Neural crest cell (in vitro differentiated cells): ENCODE measurements at regions not wholly inside any gene's neighbourhood (a gene's known extent, or its start where the extent isn't known, plus 50 kb on each side); places are given as distances from the start of the nearest gene placed in this dataset.

Source experiments
- DNase-seq: peaks from one replicate; pipeline ENCODE4 v3.0.0; 2021; ENCODE audit warnings: low read depth, mixed read lengths, low spot score
- H3K27ac Mint-ChIP-seq: one replicate; pipeline ENCODE4 v1.8.0; 2021; ENCODE audit warnings: mild to moderate bottlenecking, mixed read lengths; ENCODE audit not compliant: unreplicated experiment
- H3K27me3 Mint-ChIP-seq: 2 replicates; pipeline ENCODE4 v1.8.0; 2021; ENCODE audit warnings: low read depth, mild to moderate bottlenecking, mixed read lengths
- H3K36me3 Mint-ChIP-seq: 2 replicates; pipeline ENCODE4 v1.8.0; 2021; ENCODE audit warnings: low read depth, mild to moderate bottlenecking, mixed read lengths
- H3K4me1 Mint-ChIP-seq: 2 replicates; pipeline ENCODE4 v1.8.0; 2021; ENCODE audit warnings: mixed read lengths
- H3K4me3 Mint-ChIP-seq: one replicate; pipeline ENCODE4 v1.8.0; 2021; ENCODE audit warnings: mild to moderate bottlenecking, mixed read lengths
- H3K9me3 Mint-ChIP-seq: 2 replicates; pipeline ENCODE4 v1.8.0; 2021; ENCODE audit warnings: mixed read lengths
- CTCF ChIP-seq: fragments of 200-600 bp; sonication (generic); conservative IDR thresholded peaks from 2 replicates; pipeline ENCODE4 v1.5.0; 2021; ENCODE audit warnings: antibody characterized with exemption, mild to moderate bottlenecking

GRCh38 chr9:80223897-80224296 is 652.1 kb downstream of the TLE4 start:
- Mint-ChIP-seq H3K9me3 (peaks cover 11% of the 10 kb centered on the region), H3K27ac (no peak overlapping the region), H3K4me3 (no peak overlapping the region), H3K36me3 (no peaks in the 10 kb centered on the region), H3K27me3 (no peaks in the 10 kb centered on the region), H3K4me1 (no peaks in the 10 kb centered on the region)
- TF ChIP-seq CTCF: no peak
- no peak for DNase-seq

GRCh38 chr9:80222466-80223169 is 650.9 kb downstream of the TLE4 start:
- H3K9me3 Mint-ChIP-seq: peaks cover 7% of the 10 kb centered on the region
- no peak for TF ChIP-seq CTCF
- no peaks in the 10 kb centered on the region for H3K4me1 Mint-ChIP-seq
- H3K27me3 Mint-ChIP-seq: no peaks in the 10 kb centered on the region
- no peak overlapping the region for H3K27ac Mint-ChIP-seq
- H3K36me3 Mint-ChIP-seq: no peaks in the 10 kb centered on the region
- no peak overlapping the region for H3K4me3 Mint-ChIP-seq
- no peak for DNase-seq

- Mint-ChIP-seq H3K36me3 (no peaks in the 10 kb centered on the region), H3K4me1 (no peaks in the 10 kb centered on the region), H3K27me3 (no peaks in the 10 kb centered on the region), H3K4me3 (no peak overlapping the region), H3K9me3 (no peaks in the 10 kb centered on the region), H3K27ac (no peak overlapping the region)
- no peak for DNase-seq
- TF ChIP-seq CTCF: no peak
Measured at GRCh38 chr9:80218328-80218727, 646.6 kb downstream of the TLE4 start.

GRCh38 chr9:80213613-80214012 is 641.8 kb downstream of the TLE4 start:
- Mint-ChIP-seq H3K36me3 (peaks cover 5% of the 10 kb centered on the region), H3K4me3 (no peak overlapping the region), H3K27ac (no peak overlapping the region), H3K27me3 (no peaks in the 10 kb centered on the region), H3K4me1 (no peaks in the 10 kb centered on the region), H3K9me3 (peaks cover 5% of the 10 kb centered on the region)
- DNase-seq: no peak
- TF ChIP-seq CTCF: no peak

- Mint-ChIP-seq H3K9me3 (peaks cover 7% of the 10 kb centered on the region), H3K4me3 (no peak overlapping the region), H3K36me3 (peaks cover 8% of the 10 kb centered on the region), H3K27me3 (no peaks in the 10 kb centered on the region), H3K4me1 (peaks cover 13% of the 10 kb centered on the region), H3K27ac (no peak overlapping the region)
- no peak for TF ChIP-seq CTCF
- DNase-seq: no peak
Measured at GRCh38 chr9:80208696-80209095, 636.9 kb downstream of the TLE4 start.
